H9 (cell line): ENCODE measurements at regions not wholly inside any gene's neighbourhood (a gene's known extent, or its start where the extent isn't known, plus 50 kb on each side); places are given as distances from the start of the nearest gene placed in this dataset.

Source experiments
- DNase-seq: peaks from one replicate; pipeline ENCODE4 v3.0.0-alpha.2; 2017
- H2AFZ ChIP-seq: one replicate; pipeline ENCODE4 v1.6.1; 2013; ENCODE audit warnings: mild to moderate bottlenecking, low read length, control low read depth, moderate library complexity
- H2AK5ac ChIP-seq: 2 replicates; pipeline ENCODE4 v1.6.1; 2013; ENCODE audit warnings: low read length, control low read depth, mixed read lengths; ENCODE audit not compliant: insufficient read length
- H2BK120ac ChIP-seq: one replicate; pipeline ENCODE4 v1.6.1; 2013; ENCODE audit warnings: low read depth, mild to moderate bottlenecking, low read length, control low read depth, inconsistent platforms; ENCODE audit not compliant: poor library complexity, severe bottlenecking
- H2BK12ac ChIP-seq: 2 replicates; pipeline ENCODE4 v1.6.1; 2013; ENCODE audit warnings: low read length, control low read depth, mixed read lengths, low read depth; ENCODE audit not compliant: insufficient read length
- H2BK15ac ChIP-seq: 2 replicates; pipeline ENCODE4 v1.6.1; 2013; ENCODE audit warnings: low read depth, low read length, control low read depth
- H2BK20ac ChIP-seq: one replicate; pipeline ENCODE4 v1.6.1; 2013; ENCODE audit warnings: low read depth, mild to moderate bottlenecking, low read length, control low read depth, inconsistent platforms; ENCODE audit not compliant: poor library complexity, severe bottlenecking
- H2BK5ac ChIP-seq: 2 replicates; pipeline ENCODE4 v1.6.1; 2013; ENCODE audit warnings: low read length, control low read depth, mixed read lengths; ENCODE audit not compliant: insufficient read length
- H3K14ac ChIP-seq: 2 replicates; pipeline ENCODE4 v1.6.1; 2013; ENCODE audit warnings: low read length, control low read depth; ENCODE audit not compliant: insufficient read depth
- H3K18ac ChIP-seq: 2 replicates; pipeline ENCODE4 v1.6.1; 2013; ENCODE audit warnings: low read depth, mild to moderate bottlenecking, mixed read lengths, low read length, control low read depth; ENCODE audit not compliant: insufficient read length
- H3K23ac ChIP-seq: 2 replicates; pipeline ENCODE4 v1.6.1; 2013; ENCODE audit warnings: low read length, control low read depth, mixed read lengths, low read depth; ENCODE audit not compliant: insufficient read length
- H3K23me2 ChIP-seq: 2 replicates; pipeline ENCODE4 v1.6.1; 2013; ENCODE audit warnings: low read depth, mild to moderate bottlenecking, mixed read lengths, low read length, control low read depth; ENCODE audit not compliant: insufficient read length, poor library complexity, severe bottlenecking
- H3K27ac ChIP-seq: 2 replicates; pipeline ENCODE4 v1.5.1; 2013; ENCODE audit warnings: low read length, control low read depth, mixed read lengths, low read depth; ENCODE audit not compliant: insufficient read length
- H3K27me3 ChIP-seq: 2 replicates; pipeline ENCODE4 v1.6.1; 2013; ENCODE audit warnings: low read length, control low read depth, inconsistent platforms; ENCODE audit not compliant: insufficient read depth
- H3K4ac ChIP-seq: 2 replicates; pipeline ENCODE4 v1.6.1; 2013; ENCODE audit warnings: low read depth, mild to moderate bottlenecking, control low read depth, inconsistent platforms, low read length, moderate library complexity
- H3K4me1 ChIP-seq: 2 replicates; pipeline ENCODE4 v1.6.1; 2013; ENCODE audit warnings: low read length, control low read depth, inconsistent platforms; ENCODE audit not compliant: insufficient read depth
- H3K4me2 ChIP-seq: 2 replicates; pipeline ENCODE4 v1.6.1; 2013; ENCODE audit warnings: low read length, control low read depth, mixed read lengths; ENCODE audit not compliant: insufficient read length, insufficient read depth
- H3K56ac ChIP-seq: 2 replicates; pipeline ENCODE4 v1.6.1; 2013; ENCODE audit warnings: low read depth, mild to moderate bottlenecking, mixed read lengths, low read length, control low read depth; ENCODE audit not compliant: insufficient read length
- H3K79me1 ChIP-seq: 2 replicates; pipeline ENCODE4 v1.6.1; 2013; ENCODE audit warnings: low read depth, mild to moderate bottlenecking, moderate library complexity, low read length, control low read depth, inconsistent platforms; ENCODE audit not compliant: insufficient read depth, poor library complexity, severe bottlenecking
- H3K79me2 ChIP-seq: 2 replicates; pipeline ENCODE4 v1.6.1; 2013; ENCODE audit warnings: low read length, control low read depth, inconsistent platforms; ENCODE audit not compliant: insufficient read depth
- H3K9ac ChIP-seq: 2 replicates; pipeline ENCODE4 v1.6.1; 2013; ENCODE audit warnings: low read length, control low read depth, mixed read lengths; ENCODE audit not compliant: insufficient read length; ENCODE audit errors: extremely low read depth
- H3K9me3 ChIP-seq: one replicate; pipeline ENCODE4 v1.6.1; 2013; ENCODE audit warnings: low read depth, low read length, inconsistent platforms; ENCODE audit not compliant: control insufficient read depth
- H3T11ph ChIP-seq: one replicate; pipeline ENCODE4 v1.6.1; 2013; ENCODE audit warnings: mild to moderate bottlenecking, low read length, control low read depth, inconsistent platforms
- H4K20me1 ChIP-seq: one replicate; pipeline ENCODE4 v1.6.1; 2013; ENCODE audit not compliant: control insufficient read depth, insufficient read length, insufficient read depth
- H4K5ac ChIP-seq: 2 replicates; pipeline ENCODE4 v1.6.1; 2013; ENCODE audit warnings: low read depth, mild to moderate bottlenecking, mixed read lengths, low read length, control low read depth; ENCODE audit not compliant: insufficient read length
- H4K8ac ChIP-seq: replicated peaks from 2 replicates; pipeline ENCODE4 v1.6.1; 2013; ENCODE audit warnings: low read length, control low read depth, mixed read lengths, low read depth; ENCODE audit not compliant: insufficient read length
- H4K91ac ChIP-seq: 2 replicates; pipeline ENCODE4 v1.6.1; 2013; ENCODE audit warnings: low read depth, mild to moderate bottlenecking, moderate library complexity, mixed read lengths, low read length, control low read depth; ENCODE audit not compliant: insufficient read length
- H3K27ac Mint-ChIP-seq, 3 experiments: 2 replicates in 2 of 3; 3 replicates in 1 of 3; pipeline ENCODE4 v1.8.0; 2020 to 2021; ENCODE audit warnings: mixed read lengths in 3 of 3, mild to moderate bottlenecking in 1 of 3, moderate library complexity in 1 of 3
- H3K27me3 Mint-ChIP-seq: 2 replicates; pipeline ENCODE4 v1.8.0; 2021; ENCODE audit warnings: low read depth, mild to moderate bottlenecking, moderate library complexity, mixed read lengths
- H3K36me3 Mint-ChIP-seq, 3 experiments: 2 replicates in 2 of 3; 3 replicates in 1 of 3; pipeline ENCODE4 v1.8.0; 2020 to 2021; ENCODE audit warnings: low read depth in 3 of 3, mixed read lengths in 3 of 3; ENCODE audit not compliant: insufficient read depth in 1 of 3
- H3K4me1 Mint-ChIP-seq, 2 experiments: 2 replicates each; pipeline ENCODE4 v1.8.0; 2020; ENCODE audit warnings: mixed read lengths in 2 of 2
- H3K4me3 Mint-ChIP-seq, 2 experiments: 2 replicates in 1 of 2; 3 replicates in 1 of 2; pipeline ENCODE4 v1.8.0; 2020 to 2021; ENCODE audit warnings: mild to moderate bottlenecking in 2 of 2, mixed read lengths in 2 of 2, moderate library complexity in 1 of 2
- H3K9me3 Mint-ChIP-seq, 2 experiments: 2 replicates in 1 of 2; 3 replicates in 1 of 2; pipeline ENCODE4 v1.8.0; 2020; ENCODE audit warnings: mild to moderate bottlenecking in 2 of 2, mixed read lengths in 2 of 2, moderate library complexity in 1 of 2
- TF ChIP-seq, protein P1 (sequence below): fragments of 200-600 bp; sonication (generic); conservative IDR thresholded peaks from 3 replicates; pipeline ENCODE4 v1.8.0; 2021; ENCODE audit warnings: antibody characterized with exemption, mild to moderate bottlenecking

- Histone ChIP-seq H3K18ac (no peak overlapping the region), H3K9ac (no peak overlapping the region), H4K5ac (no peak overlapping the region), H2BK120ac (no peak overlapping the region), H4K20me1 (no peaks in the 10 kb centered on the region), H4K8ac (no peak overlapping the region), H2AK5ac (no peak overlapping the region), H3K56ac (no peak overlapping the region), H3K23ac (no peak overlapping the region), H3K9me3 (no peaks in the 10 kb centered on the region), H3K4me1 (no peaks in the 10 kb centered on the region), H3K23me2 (no peaks in the 10 kb centered on the region), H3K79me1 (no peaks in the 10 kb centered on the region), H3K4me2 (no peak overlapping the region), H2BK5ac (no peak overlapping the region), H2BK20ac (no peak overlapping the region), H2BK15ac (no peak overlapping the region), H2BK12ac (no peak overlapping the region), H3K14ac (no peak overlapping the region), H3K27me3 (no peaks in the 10 kb centered on the region), H3T11ph (no peak overlapping the region), H3K79me2 (no peaks in the 10 kb centered on the region), H3K27ac (no peak overlapping the region), H3K4ac (no peak overlapping the region), H2AFZ (no peak overlapping the region), H4K91ac (no peak overlapping the region)
- TF ChIP-seq, protein P1, sequence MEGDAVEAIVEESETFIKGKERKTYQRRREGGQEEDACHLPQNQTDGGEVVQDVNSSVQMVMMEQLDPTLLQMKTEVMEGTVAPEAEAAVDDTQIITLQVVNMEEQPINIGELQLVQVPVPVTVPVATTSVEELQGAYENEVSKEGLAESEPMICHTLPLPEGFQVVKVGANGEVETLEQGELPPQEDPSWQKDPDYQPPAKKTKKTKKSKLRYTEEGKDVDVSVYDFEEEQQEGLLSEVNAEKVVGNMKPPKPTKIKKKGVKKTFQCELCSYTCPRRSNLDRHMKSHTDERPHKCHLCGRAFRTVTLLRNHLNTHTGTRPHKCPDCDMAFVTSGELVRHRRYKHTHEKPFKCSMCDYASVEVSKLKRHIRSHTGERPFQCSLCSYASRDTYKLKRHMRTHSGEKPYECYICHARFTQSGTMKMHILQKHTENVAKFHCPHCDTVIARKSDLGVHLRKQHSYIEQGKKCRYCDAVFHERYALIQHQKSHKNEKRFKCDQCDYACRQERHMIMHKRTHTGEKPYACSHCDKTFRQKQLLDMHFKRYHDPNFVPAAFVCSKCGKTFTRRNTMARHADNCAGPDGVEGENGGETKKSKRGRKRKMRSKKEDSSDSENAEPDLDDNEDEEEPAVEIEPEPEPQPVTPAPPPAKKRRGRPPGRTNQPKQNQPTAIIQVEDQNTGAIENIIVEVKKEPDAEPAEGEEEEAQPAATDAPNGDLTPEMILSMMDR = no peak
- Mint-ChIP-seq H3K9me3 (peaks cover 0 to 3% of the 10 kb centered on the region in 2 experiments; a peak in 1 of 5 replicates), H3K27ac (no peak overlapping the region), H3K4me3 (no peak overlapping the region), H3K27me3 (no peaks in the 10 kb centered on the region), H3K4me1 (peaks cover 7 to 14% of the 10 kb centered on the region in 2 experiments; a peak in 3 of 4 replicates), H3K36me3 (no peaks in the 10 kb centered on the region)
- DNase-seq = no peak
Observed at GRCh38 chr9:26551971-26552370, 340.6 kb downstream of the CAAP1 start.
